ENCODE measurements at regions not wholly inside any gene's neighbourhood (a gene's known extent, or its start where the extent isn't known, plus 50 kb on each side); places are given as distances from the start of the nearest gene placed in this dataset.

DNA sequence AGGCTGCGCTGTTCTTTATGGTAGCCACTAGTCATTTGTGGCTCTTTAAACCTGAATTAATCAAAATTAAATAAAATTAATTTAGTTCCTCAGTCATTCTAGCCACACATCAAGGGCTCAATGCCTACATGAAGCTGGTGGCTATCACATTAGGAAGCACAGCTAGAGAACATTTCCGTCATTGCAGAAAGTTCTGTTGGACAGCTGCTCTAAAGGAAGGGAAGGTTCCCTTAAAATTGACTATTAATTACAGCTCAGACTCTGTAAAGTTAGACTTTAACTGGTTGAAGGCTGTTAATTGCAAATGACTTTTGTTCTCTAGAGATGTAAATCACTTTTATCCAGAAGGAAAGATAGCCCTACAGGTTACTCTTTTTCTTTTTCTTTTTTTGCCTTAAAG, 202.7 kb upstream of the ADAMTS9 start:
- 90 to 100% methylated on average over 2 of the region's 2 CpGs for WGBS, 2 experiments
- H3K9me3 ChIP-seq (ENCODE audit: control insufficient read depth, low read length), result no peaks in the 10 kb centered on the region
- no peaks in the 10 kb centered on the region for H3K27me3 ChIP-seq (ENCODE audit: control insufficient read depth, insufficient read depth, low read length, poor library complexity, severe bottlenecking)
- H3K4me3 ChIP-seq (ENCODE audit: insufficient read depth, low read depth, low read length), result no peak overlapping the region
- H3K27ac ChIP-seq (ENCODE audit: insufficient read depth, low read depth, low read length, poor library complexity, severe bottlenecking), result no peak overlapping the region
- H3K36me3 ChIP-seq (ENCODE audit: control insufficient read depth, insufficient read depth, low read length), result no peaks in the 10 kb centered on the region
- H3K4me1 ChIP-seq (ENCODE audit: control insufficient read depth, insufficient read depth, low read length), result no peaks in the 10 kb centered on the region

DNA sequence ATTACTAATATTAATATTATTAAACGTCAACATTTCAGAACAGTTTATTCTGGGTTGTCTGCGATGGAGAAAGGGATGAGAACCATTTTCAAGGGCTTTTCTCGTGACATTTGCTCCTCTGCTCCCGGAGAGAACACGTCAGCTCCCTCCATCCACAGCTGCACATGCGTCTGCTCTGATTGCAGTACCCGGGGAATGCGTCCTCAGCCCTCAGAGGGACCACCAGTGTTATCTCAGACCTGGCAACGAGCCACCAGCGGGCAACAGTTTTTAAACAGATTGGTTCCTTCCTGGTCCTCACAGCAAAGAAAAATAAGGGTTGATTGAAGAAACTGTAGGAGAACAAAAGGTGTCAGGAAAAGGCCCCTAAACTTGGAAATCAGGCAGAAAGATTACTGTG, 202.2 kb upstream of the ADAMTS9 start:
- no peak overlapping the region for H3K27ac ChIP-seq (ENCODE audit: insufficient read depth, low read depth, low read length, poor library complexity, severe bottlenecking)

DNA sequence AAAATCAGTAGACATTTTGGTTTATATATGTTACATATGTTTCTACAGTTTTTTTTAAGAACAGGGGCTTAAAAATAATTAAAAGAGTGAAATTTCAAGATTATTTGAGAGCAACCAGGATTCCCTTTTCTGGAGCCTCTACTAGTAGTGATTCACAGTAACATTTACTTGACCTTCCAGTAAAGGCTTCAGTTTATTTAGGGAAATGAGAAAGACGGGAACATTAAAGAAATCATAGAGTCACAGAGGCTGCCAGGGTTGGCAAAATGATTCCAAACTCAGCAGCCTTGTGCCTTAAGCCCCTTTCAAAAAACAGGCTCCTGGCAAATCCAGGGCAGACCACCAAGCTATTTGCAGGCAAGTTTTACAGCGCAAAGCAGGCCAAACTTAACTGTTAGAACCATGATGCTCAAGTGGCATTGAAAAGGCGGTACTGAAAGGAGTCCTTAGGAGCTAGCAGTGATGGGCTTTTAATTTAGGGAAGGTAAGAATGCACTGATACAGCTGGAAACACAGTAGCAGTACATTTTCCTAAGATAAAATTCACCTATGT, 201.1 kb upstream of the ADAMTS9 start:
- WGBS, 2 experiments, result 88 to 93% methylated on average over 3 of the region's 3 CpGs
- H3K4me3 ChIP-seq (ENCODE audit: insufficient read depth, low read depth, low read length), result no peak overlapping the region
- no peaks in the 10 kb centered on the region for H3K27me3 ChIP-seq (ENCODE audit: control insufficient read depth, insufficient read depth, low read length, poor library complexity, severe bottlenecking)
- H3K9me3 ChIP-seq (ENCODE audit: control insufficient read depth, low read length), result no peaks in the 10 kb centered on the region
- H3K4me1 ChIP-seq (ENCODE audit: control insufficient read depth, insufficient read depth, low read length), result no peaks in the 10 kb centered on the region
- no peak overlapping the region for H3K27ac ChIP-seq (ENCODE audit: insufficient read depth, low read depth, low read length, poor library complexity, severe bottlenecking)
- no peaks in the 10 kb centered on the region for H3K36me3 ChIP-seq (ENCODE audit: control insufficient read depth, insufficient read depth, low read length)

More for the DNA sequence above, 202.2 kb upstream of the ADAMTS9 start:
- Histone ChIP-seq H3K27me3 (ENCODE audit: control insufficient read depth, insufficient read depth, low read length, poor library complexity, severe bottlenecking) (no peaks in the 10 kb centered on the region), H3K4me1 (ENCODE audit: control insufficient read depth, insufficient read depth, low read length) (no peaks in the 10 kb centered on the region), H3K4me3 (ENCODE audit: insufficient read depth, low read depth, low read length) (no peak overlapping the region), H3K9me3 (ENCODE audit: control insufficient read depth, low read length) (no peaks in the 10 kb centered on the region), H3K36me3 (ENCODE audit: control insufficient read depth, insufficient read depth, low read length) (no peaks in the 10 kb centered on the region)
- 89 to 93% methylated on average over 10 of the region's 10 CpGs for WGBS, 2 experiments

DNA sequence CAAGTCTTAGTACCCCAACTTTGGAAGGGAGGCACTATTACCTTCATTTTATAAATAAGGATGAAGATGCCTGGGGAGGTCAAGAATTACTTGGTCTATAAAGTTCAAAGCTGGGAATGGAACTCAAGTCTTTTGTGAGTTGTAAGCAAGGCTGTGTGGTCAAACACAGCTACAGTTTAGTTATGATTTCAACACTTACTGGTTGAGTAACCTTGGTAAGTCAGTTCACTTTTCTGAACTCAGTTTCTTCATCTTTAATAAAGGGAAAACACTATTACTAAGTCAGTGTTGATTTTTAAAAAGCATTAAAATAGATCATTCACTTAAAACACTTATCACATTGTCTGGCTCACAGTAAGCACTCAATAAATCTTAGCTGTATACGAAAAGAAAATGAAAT, 200.4 kb upstream of the ADAMTS9 start:
- 80 to 91% methylated on average over 1 of the region's 1 CpG for WGBS, 2 experiments
- Histone ChIP-seq H3K27ac (ENCODE audit: insufficient read depth, low read depth, low read length, poor library complexity, severe bottlenecking) (no peak overlapping the region), H3K36me3 (ENCODE audit: control insufficient read depth, insufficient read depth, low read length) (no peaks in the 10 kb centered on the region), H3K9me3 (ENCODE audit: control insufficient read depth, low read length) (no peaks in the 10 kb centered on the region), H3K4me3 (ENCODE audit: insufficient read depth, low read depth, low read length) (no peak overlapping the region), H3K27me3 (ENCODE audit: control insufficient read depth, insufficient read depth, low read length, poor library complexity, severe bottlenecking) (no peaks in the 10 kb centered on the region), H3K4me1 (ENCODE audit: control insufficient read depth, insufficient read depth, low read length) (no peaks in the 10 kb centered on the region)

DNA sequence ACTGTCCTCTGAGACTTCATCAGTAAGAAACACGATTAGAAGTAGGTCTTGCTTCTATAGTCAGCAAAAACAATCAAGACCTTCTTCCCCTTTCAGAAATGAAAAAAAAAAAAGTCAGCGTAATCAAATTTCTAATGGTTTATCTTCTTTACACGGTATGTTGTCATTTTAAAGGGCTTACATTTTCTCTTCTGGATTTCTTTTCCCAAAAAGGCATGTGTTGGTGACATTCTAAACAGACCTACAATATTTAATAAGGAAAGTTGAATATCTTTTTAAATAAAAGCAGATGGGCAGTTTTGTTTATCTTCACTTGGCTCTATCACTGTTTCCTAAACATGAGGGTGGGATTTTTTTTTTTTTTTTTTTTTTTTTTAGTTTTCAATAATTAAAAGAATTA, 197.3 kb upstream of the ADAMTS9 start:
- Histone ChIP-seq H3K27me3 (ENCODE audit: control insufficient read depth, insufficient read depth, low read length, poor library complexity, severe bottlenecking) (no peaks in the 10 kb centered on the region), H3K36me3 (ENCODE audit: control insufficient read depth, insufficient read depth, low read length) (no peaks in the 10 kb centered on the region), H3K4me1 (ENCODE audit: control insufficient read depth, insufficient read depth, low read length) (no peaks in the 10 kb centered on the region), H3K4me3 (ENCODE audit: insufficient read depth, low read depth, low read length) (no peak overlapping the region), H3K27ac (ENCODE audit: insufficient read depth, low read depth, low read length, poor library complexity, severe bottlenecking) (no peak overlapping the region), H3K9me3 (ENCODE audit: control insufficient read depth, low read length) (no peaks in the 10 kb centered on the region)
- 91 to 98% methylated on average over 2 to 3 of the region's 3 CpGs for WGBS, 2 experiments

DNA sequence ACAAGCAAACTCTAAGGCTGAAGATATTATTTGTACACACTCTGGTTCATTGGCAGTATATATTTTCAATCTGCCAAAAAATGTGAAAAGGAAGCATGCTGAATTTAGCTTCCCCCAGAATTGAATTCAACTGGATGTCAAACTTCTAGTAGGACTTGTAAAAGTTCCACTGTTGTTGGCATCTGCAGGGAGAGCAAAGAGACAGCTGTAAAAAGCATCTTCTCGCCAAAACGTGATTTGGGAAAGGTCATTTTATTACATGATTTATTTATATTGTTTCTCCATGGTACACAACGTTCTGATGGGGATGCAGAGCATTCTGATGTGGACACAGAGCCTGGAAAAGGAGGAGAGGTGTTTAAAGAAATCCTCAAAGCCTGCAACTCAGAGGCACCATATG, 196.7 kb upstream of the ADAMTS9 start:
- H3K36me3 ChIP-seq (ENCODE audit: control insufficient read depth, insufficient read depth, low read length), result no peaks in the 10 kb centered on the region
- WGBS, 2 experiments, result 92 to 96% methylated on average over 3 of the region's 3 CpGs
- no peak overlapping the region for H3K4me3 ChIP-seq (ENCODE audit: insufficient read depth, low read depth, low read length)
- no peaks in the 10 kb centered on the region for H3K4me1 ChIP-seq (ENCODE audit: control insufficient read depth, insufficient read depth, low read length)
- no peak overlapping the region for H3K27ac ChIP-seq (ENCODE audit: insufficient read depth, low read depth, low read length, poor library complexity, severe bottlenecking)
- no peaks in the 10 kb centered on the region for H3K9me3 ChIP-seq (ENCODE audit: control insufficient read depth, low read length)
- no peaks in the 10 kb centered on the region for H3K27me3 ChIP-seq (ENCODE audit: control insufficient read depth, insufficient read depth, low read length, poor library complexity, severe bottlenecking)

DNA sequence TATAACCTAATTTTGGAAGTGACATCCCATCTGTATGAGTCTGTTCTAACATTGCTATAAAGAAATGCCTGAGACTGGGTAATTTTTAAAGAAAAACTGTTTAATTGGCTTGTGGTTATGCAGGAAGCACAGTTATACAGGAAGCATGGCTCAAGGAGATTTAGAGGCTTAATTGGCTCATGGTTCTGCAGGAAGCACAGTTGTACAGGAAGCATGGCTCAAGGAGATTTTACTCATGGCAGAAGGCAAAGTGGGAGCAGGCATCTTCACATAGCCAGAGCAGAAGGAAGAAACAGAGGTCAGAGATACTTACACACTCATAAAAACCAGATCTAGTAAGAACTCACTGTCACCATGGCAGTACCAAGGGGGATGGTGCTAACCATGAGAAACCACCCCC, 193.1 kb upstream of the ADAMTS9 start:
- no peaks in the 10 kb centered on the region for H3K36me3 ChIP-seq (ENCODE audit: control insufficient read depth, insufficient read depth, low read length)

DNA sequence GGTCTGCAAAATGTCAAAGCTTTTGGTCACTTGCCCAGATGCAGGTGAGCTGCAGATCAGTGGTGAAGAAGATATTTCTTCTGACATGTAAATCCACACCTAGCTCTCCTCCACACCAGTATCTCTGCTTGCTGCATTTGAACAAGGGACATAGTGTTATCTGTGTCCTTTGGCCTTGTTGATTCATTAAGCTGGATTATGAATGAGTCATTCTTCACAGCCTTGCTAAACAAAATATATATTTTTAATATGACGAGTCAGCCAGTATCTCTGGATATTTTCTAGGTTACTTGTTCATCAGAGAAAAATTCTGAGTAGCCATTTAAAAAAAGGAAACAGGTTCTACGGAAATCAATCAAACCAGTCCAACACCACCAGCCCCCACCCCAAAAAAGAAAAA, 190.6 kb upstream of the ADAMTS9 start:
- Histone ChIP-seq H3K4me3 (ENCODE audit: insufficient read depth, low read depth, low read length) (no peak overlapping the region), H3K27ac (ENCODE audit: insufficient read depth, low read depth, low read length, poor library complexity, severe bottlenecking) (no peak overlapping the region), H3K9me3 (ENCODE audit: control insufficient read depth, low read length) (no peaks in the 10 kb centered on the region), H3K36me3 (ENCODE audit: control insufficient read depth, insufficient read depth, low read length) (no peaks in the 10 kb centered on the region), H3K4me1 (ENCODE audit: control insufficient read depth, insufficient read depth, low read length) (no peaks in the 10 kb centered on the region), H3K27me3 (ENCODE audit: control insufficient read depth, insufficient read depth, low read length, poor library complexity, severe bottlenecking) (no peaks in the 10 kb centered on the region)
- 94 to 100% methylated on average over 1 to 2 of the region's 2 CpGs for whole genome bisulfite sequencing, 2 experiments

More for the DNA sequence above, 193.1 kb upstream of the ADAMTS9 start:
- no peaks in the 10 kb centered on the region for H3K9me3 ChIP-seq (ENCODE audit: control insufficient read depth, low read length)
- no peak overlapping the region for H3K27ac ChIP-seq (ENCODE audit: insufficient read depth, low read depth, low read length, poor library complexity, severe bottlenecking)
- no peaks in the 10 kb centered on the region for H3K4me1 ChIP-seq (ENCODE audit: control insufficient read depth, insufficient read depth, low read length)
- H3K4me3 ChIP-seq (ENCODE audit: insufficient read depth, low read depth, low read length), result no peak overlapping the region
- H3K27me3 ChIP-seq (ENCODE audit: control insufficient read depth, insufficient read depth, low read length, poor library complexity, severe bottlenecking), result no peaks in the 10 kb centered on the region

DNA sequence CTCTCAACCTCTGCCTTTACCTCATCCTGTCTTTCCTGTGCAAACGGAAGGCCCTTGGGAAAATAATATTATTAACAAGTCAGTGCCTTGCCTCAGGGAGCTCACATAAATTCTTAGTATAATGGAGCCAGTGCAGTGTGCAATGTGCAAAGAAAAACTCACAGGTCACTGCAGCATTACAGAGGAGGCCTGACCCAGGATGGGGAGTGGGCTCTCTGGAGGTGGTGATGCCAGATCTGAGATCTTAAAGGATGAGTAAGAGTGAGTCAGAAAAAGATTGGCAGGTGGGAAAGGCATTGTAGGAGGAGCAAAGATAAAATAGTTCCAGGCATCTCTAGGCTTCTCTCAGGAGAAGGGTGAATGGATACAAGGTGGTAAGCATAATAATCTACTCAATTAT, 185.6 kb upstream of the ADAMTS9 start:
- Histone ChIP-seq H3K9me3 (ENCODE audit: control insufficient read depth, low read length) (no peaks in the 10 kb centered on the region), H3K4me1 (ENCODE audit: control insufficient read depth, insufficient read depth, low read length) (no peaks in the 10 kb centered on the region), H3K27me3 (ENCODE audit: control insufficient read depth, insufficient read depth, low read length, poor library complexity, severe bottlenecking) (no peaks in the 10 kb centered on the region), H3K27ac (ENCODE audit: insufficient read depth, low read depth, low read length, poor library complexity, severe bottlenecking) (no peak overlapping the region), H3K36me3 (ENCODE audit: control insufficient read depth, insufficient read depth, low read length) (no peaks in the 10 kb centered on the region), H3K4me3 (ENCODE audit: insufficient read depth, low read depth, low read length) (no peak overlapping the region)
- WGBS, 2 experiments, result 90% methylated on average over 1 of the region's 1 CpG; no CpG with 5 or more reads in 1 of the 2 experiments

DNA sequence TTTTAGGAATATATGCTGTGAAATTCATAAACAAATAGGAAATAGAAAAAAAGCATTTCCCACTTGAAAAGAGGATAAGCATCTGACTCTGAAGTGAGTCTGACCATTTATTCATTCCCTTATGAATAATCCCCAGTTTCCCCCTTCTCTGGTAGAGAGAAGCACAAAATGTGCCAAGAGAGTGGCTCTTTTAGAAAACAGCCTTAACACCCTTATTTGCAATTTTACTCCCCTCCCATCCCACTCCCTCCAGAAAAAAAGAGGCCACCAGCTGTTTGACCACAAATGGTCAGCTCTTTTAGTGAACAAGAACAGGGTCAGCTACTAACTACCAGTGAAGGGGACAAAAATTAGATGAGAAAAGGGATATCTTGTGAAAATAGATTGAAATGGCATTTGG, 184.5 kb upstream of the ADAMTS9 start:
- Histone ChIP-seq H3K4me3 (ENCODE audit: insufficient read depth, low read depth, low read length) (no peak overlapping the region), H3K4me1 (ENCODE audit: control insufficient read depth, insufficient read depth, low read length) (no peaks in the 10 kb centered on the region), H3K9me3 (ENCODE audit: control insufficient read depth, low read length) (no peaks in the 10 kb centered on the region), H3K27me3 (ENCODE audit: control insufficient read depth, insufficient read depth, low read length, poor library complexity, severe bottlenecking) (no peaks in the 10 kb centered on the region), H3K27ac (ENCODE audit: insufficient read depth, low read depth, low read length, poor library complexity, severe bottlenecking) (no peak overlapping the region), H3K36me3 (ENCODE audit: control insufficient read depth, insufficient read depth, low read length) (no peaks in the 10 kb centered on the region)

DNA sequence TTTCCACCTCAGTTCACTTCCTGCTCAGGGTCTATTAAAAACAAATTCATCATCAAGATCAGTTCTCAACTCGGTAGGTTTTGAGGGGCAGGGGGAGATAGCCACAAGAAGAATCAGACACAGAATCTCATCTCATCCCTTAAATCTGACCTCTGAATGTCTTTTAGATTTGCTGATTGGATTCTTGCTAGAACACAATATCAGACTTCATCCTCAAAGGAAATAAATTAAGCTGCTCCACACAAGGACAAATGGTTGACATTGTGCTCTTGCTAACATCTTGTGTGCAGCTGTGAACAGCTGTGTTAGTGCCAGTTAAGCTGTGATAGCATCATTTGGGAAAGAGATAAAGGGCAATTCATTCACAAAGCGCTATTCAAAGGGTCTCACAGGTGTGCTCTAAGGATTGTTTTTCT, 184.0 kb upstream of the ADAMTS9 start:
- no peak overlapping the region for H3K4me3 ChIP-seq (ENCODE audit: insufficient read depth, low read depth, low read length)
- 86 to 97% methylated on average over 1 to 2 of the region's 2 CpGs for WGBS, 2 experiments

More for the DNA sequence above, 184.0 kb upstream of the ADAMTS9 start:
- no peak overlapping the region for H3K27ac ChIP-seq (ENCODE audit: insufficient read depth, low read depth, low read length, poor library complexity, severe bottlenecking)
- no peaks in the 10 kb centered on the region for H3K36me3 ChIP-seq (ENCODE audit: control insufficient read depth, insufficient read depth, low read length)
- no peaks in the 10 kb centered on the region for H3K4me1 ChIP-seq (ENCODE audit: control insufficient read depth, insufficient read depth, low read length)
- no peaks in the 10 kb centered on the region for H3K27me3 ChIP-seq (ENCODE audit: control insufficient read depth, insufficient read depth, low read length, poor library complexity, severe bottlenecking)
- no peaks in the 10 kb centered on the region for H3K9me3 ChIP-seq (ENCODE audit: control insufficient read depth, low read length)

Data from ectodermal cell (in vitro differentiated cells).